H9 (cell line): ENCODE measurements at regions not wholly inside any gene's neighbourhood (a gene's known extent, or its start where the extent isn't known, plus 50 kb on each side); places are given as distances from the start of the nearest gene placed in this dataset.

Experiments
- DNase-seq: peaks from one replicate; pipeline ENCODE4 v3.0.0-alpha.2; 2017
- H2AFZ ChIP-seq: one replicate; pipeline ENCODE4 v1.6.1; 2013; ENCODE audit warnings: mild to moderate bottlenecking, low read length, control low read depth, moderate library complexity
- H2AK5ac ChIP-seq: 2 replicates; pipeline ENCODE4 v1.6.1; 2013; ENCODE audit warnings: low read length, control low read depth, mixed read lengths; ENCODE audit not compliant: insufficient read length
- H2BK120ac ChIP-seq: one replicate; pipeline ENCODE4 v1.6.1; 2013; ENCODE audit warnings: low read depth, mild to moderate bottlenecking, low read length, control low read depth, inconsistent platforms; ENCODE audit not compliant: poor library complexity, severe bottlenecking
- H2BK12ac ChIP-seq: 2 replicates; pipeline ENCODE4 v1.6.1; 2013; ENCODE audit warnings: low read length, control low read depth, mixed read lengths, low read depth; ENCODE audit not compliant: insufficient read length
- H2BK15ac ChIP-seq: 2 replicates; pipeline ENCODE4 v1.6.1; 2013; ENCODE audit warnings: low read depth, low read length, control low read depth
- H2BK20ac ChIP-seq: one replicate; pipeline ENCODE4 v1.6.1; 2013; ENCODE audit warnings: low read depth, mild to moderate bottlenecking, low read length, control low read depth, inconsistent platforms; ENCODE audit not compliant: poor library complexity, severe bottlenecking
- H2BK5ac ChIP-seq: 2 replicates; pipeline ENCODE4 v1.6.1; 2013; ENCODE audit warnings: low read length, control low read depth, mixed read lengths; ENCODE audit not compliant: insufficient read length
- H3K14ac ChIP-seq: 2 replicates; pipeline ENCODE4 v1.6.1; 2013; ENCODE audit warnings: low read length, control low read depth; ENCODE audit not compliant: insufficient read depth
- H3K18ac ChIP-seq: 2 replicates; pipeline ENCODE4 v1.6.1; 2013; ENCODE audit warnings: low read depth, mild to moderate bottlenecking, mixed read lengths, low read length, control low read depth; ENCODE audit not compliant: insufficient read length
- H3K23ac ChIP-seq: 2 replicates; pipeline ENCODE4 v1.6.1; 2013; ENCODE audit warnings: low read length, control low read depth, mixed read lengths, low read depth; ENCODE audit not compliant: insufficient read length
- H3K23me2 ChIP-seq: 2 replicates; pipeline ENCODE4 v1.6.1; 2013; ENCODE audit warnings: low read depth, mild to moderate bottlenecking, mixed read lengths, low read length, control low read depth; ENCODE audit not compliant: insufficient read length, poor library complexity, severe bottlenecking
- H3K27ac ChIP-seq: 2 replicates; pipeline ENCODE4 v1.5.1; 2013; ENCODE audit warnings: low read length, control low read depth, mixed read lengths, low read depth; ENCODE audit not compliant: insufficient read length
- H3K27me3 ChIP-seq: 2 replicates; pipeline ENCODE4 v1.6.1; 2013; ENCODE audit warnings: low read length, control low read depth, inconsistent platforms; ENCODE audit not compliant: insufficient read depth
- H3K4ac ChIP-seq: 2 replicates; pipeline ENCODE4 v1.6.1; 2013; ENCODE audit warnings: low read depth, mild to moderate bottlenecking, control low read depth, inconsistent platforms, low read length, moderate library complexity
- H3K4me1 ChIP-seq: 2 replicates; pipeline ENCODE4 v1.6.1; 2013; ENCODE audit warnings: low read length, control low read depth, inconsistent platforms; ENCODE audit not compliant: insufficient read depth
- H3K4me2 ChIP-seq: 2 replicates; pipeline ENCODE4 v1.6.1; 2013; ENCODE audit warnings: low read length, control low read depth, mixed read lengths; ENCODE audit not compliant: insufficient read length, insufficient read depth
- H3K56ac ChIP-seq: 2 replicates; pipeline ENCODE4 v1.6.1; 2013; ENCODE audit warnings: low read depth, mild to moderate bottlenecking, mixed read lengths, low read length, control low read depth; ENCODE audit not compliant: insufficient read length
- H3K79me1 ChIP-seq: 2 replicates; pipeline ENCODE4 v1.6.1; 2013; ENCODE audit warnings: low read depth, mild to moderate bottlenecking, moderate library complexity, low read length, control low read depth, inconsistent platforms; ENCODE audit not compliant: insufficient read depth, poor library complexity, severe bottlenecking
- H3K79me2 ChIP-seq: 2 replicates; pipeline ENCODE4 v1.6.1; 2013; ENCODE audit warnings: low read length, control low read depth, inconsistent platforms; ENCODE audit not compliant: insufficient read depth
- H3K9ac ChIP-seq: 2 replicates; pipeline ENCODE4 v1.6.1; 2013; ENCODE audit warnings: low read length, control low read depth, mixed read lengths; ENCODE audit not compliant: insufficient read length; ENCODE audit errors: extremely low read depth
- H3K9me3 ChIP-seq: one replicate; pipeline ENCODE4 v1.6.1; 2013; ENCODE audit warnings: low read depth, low read length, inconsistent platforms; ENCODE audit not compliant: control insufficient read depth
- H3T11ph ChIP-seq: one replicate; pipeline ENCODE4 v1.6.1; 2013; ENCODE audit warnings: mild to moderate bottlenecking, low read length, control low read depth, inconsistent platforms
- H4K20me1 ChIP-seq: one replicate; pipeline ENCODE4 v1.6.1; 2013; ENCODE audit not compliant: control insufficient read depth, insufficient read length, insufficient read depth
- H4K5ac ChIP-seq: 2 replicates; pipeline ENCODE4 v1.6.1; 2013; ENCODE audit warnings: low read depth, mild to moderate bottlenecking, mixed read lengths, low read length, control low read depth; ENCODE audit not compliant: insufficient read length
- H4K8ac ChIP-seq: replicated peaks from 2 replicates; pipeline ENCODE4 v1.6.1; 2013; ENCODE audit warnings: low read length, control low read depth, mixed read lengths, low read depth; ENCODE audit not compliant: insufficient read length
- H4K91ac ChIP-seq: 2 replicates; pipeline ENCODE4 v1.6.1; 2013; ENCODE audit warnings: low read depth, mild to moderate bottlenecking, moderate library complexity, mixed read lengths, low read length, control low read depth; ENCODE audit not compliant: insufficient read length
- H3K27ac Mint-ChIP-seq, 3 experiments: 2 replicates in 2 of 3; 3 replicates in 1 of 3; pipeline ENCODE4 v1.8.0; 2020 to 2021; ENCODE audit warnings: mixed read lengths in 3 of 3, mild to moderate bottlenecking in 1 of 3, moderate library complexity in 1 of 3
- H3K27me3 Mint-ChIP-seq: 2 replicates; pipeline ENCODE4 v1.8.0; 2021; ENCODE audit warnings: low read depth, mild to moderate bottlenecking, moderate library complexity, mixed read lengths
- H3K36me3 Mint-ChIP-seq, 3 experiments: 2 replicates in 2 of 3; 3 replicates in 1 of 3; pipeline ENCODE4 v1.8.0; 2020 to 2021; ENCODE audit warnings: low read depth in 3 of 3, mixed read lengths in 3 of 3; ENCODE audit not compliant: insufficient read depth in 1 of 3
- H3K4me1 Mint-ChIP-seq, 2 experiments: 2 replicates each; pipeline ENCODE4 v1.8.0; 2020; ENCODE audit warnings: mixed read lengths in 2 of 2
- H3K4me3 Mint-ChIP-seq, 2 experiments: 2 replicates in 1 of 2; 3 replicates in 1 of 2; pipeline ENCODE4 v1.8.0; 2020 to 2021; ENCODE audit warnings: mild to moderate bottlenecking in 2 of 2, mixed read lengths in 2 of 2, moderate library complexity in 1 of 2
- H3K9me3 Mint-ChIP-seq, 2 experiments: 2 replicates in 1 of 2; 3 replicates in 1 of 2; pipeline ENCODE4 v1.8.0; 2020; ENCODE audit warnings: mild to moderate bottlenecking in 2 of 2, mixed read lengths in 2 of 2, moderate library complexity in 1 of 2
- WGBS: extraction: QIAGEN DNeasy Blood & Tissue Kit; methylation state at CpG from one replicate; pipeline ENCODE4 v1.1.7; 2013; ENCODE audit warnings: missing lambda C conversion rate, low lambda C conversion rate, mixed read lengths; ENCODE audit not compliant: insufficient read length; ENCODE audit errors: extremely low coverage; 5-methylcytosine and 5-hydroxymethylcytosine counted together
- TF ChIP-seq, protein P1 (sequence below): fragments of 200-600 bp; sonication (generic); conservative IDR thresholded peaks from 3 replicates; pipeline ENCODE4 v1.8.0; 2021; ENCODE audit warnings: antibody characterized with exemption, mild to moderate bottlenecking

DNA sequence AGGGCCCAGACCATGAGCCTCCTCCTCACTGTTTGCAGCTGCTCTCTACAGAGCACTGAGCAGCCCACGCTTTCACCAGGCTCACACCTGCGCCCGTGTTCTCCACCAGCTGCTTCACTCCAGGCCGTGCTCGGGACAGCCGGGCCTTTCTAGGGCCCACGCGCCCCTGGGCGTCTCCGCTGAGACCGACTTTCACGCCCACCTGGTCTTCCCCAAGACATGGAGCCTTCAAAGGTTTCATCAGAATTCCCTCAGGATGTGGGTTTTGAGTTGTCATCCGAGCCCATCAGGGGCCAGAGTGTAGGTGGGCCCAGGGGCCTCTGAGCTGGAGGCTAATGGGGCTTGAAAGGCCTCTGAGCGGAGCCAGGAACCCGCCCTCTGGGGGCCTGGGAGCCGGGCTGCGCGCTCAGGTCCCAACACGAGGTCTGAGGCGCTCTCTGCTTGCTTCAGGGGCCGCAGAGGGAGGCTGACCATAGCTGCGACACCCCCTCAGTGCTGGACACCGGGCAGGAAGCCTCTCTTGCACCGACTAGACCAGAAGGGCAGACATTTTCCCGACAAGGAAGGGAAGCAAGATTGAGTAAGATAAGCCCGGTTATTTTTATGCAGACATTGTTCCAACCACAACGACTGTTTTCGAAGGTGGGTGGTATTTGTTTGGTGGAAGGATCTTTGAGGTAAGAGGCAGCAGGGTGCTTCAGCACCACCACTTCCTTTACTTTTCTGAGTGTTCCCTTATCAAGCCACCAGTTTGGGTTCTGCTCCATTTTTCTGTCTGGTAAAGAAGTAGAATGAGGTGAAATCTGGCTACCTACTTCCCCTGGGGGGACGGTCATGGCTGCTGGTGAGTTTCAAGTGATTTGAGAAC is 125.0 kb upstream of the FUT8 start:
- Histone ChIP-seq H3K23ac (no peak overlapping the region), H3K4ac (no peak overlapping the region), H3K27ac (no peak overlapping the region), H3T11ph (no peak overlapping the region), H2BK12ac (no peak overlapping the region), H4K91ac (no peak overlapping the region), H4K5ac (no peak overlapping the region), H2BK15ac (no peak overlapping the region), H3K56ac (no peak overlapping the region), H3K79me2 (no peaks in the 10 kb centered on the region), H3K4me2 (no peak overlapping the region), H3K79me1 (no peaks in the 10 kb centered on the region), H2AFZ (peak overlapping the region; percentile 49), H3K9ac (no peak overlapping the region), H3K4me1 (peaks cover 6% of the 10 kb centered on the region; the same call in 1 of the 2 replicates), H3K9me3 (no peaks in the 10 kb centered on the region), H3K27me3 (no peaks in the 10 kb centered on the region), H3K18ac (no peak overlapping the region), H2BK5ac (no peak overlapping the region), H2BK120ac (no peak overlapping the region), H2BK20ac (no peak overlapping the region), H3K23me2 (no peaks in the 10 kb centered on the region), H4K20me1 (no peaks in the 10 kb centered on the region), H3K14ac (no peak overlapping the region; the same call in 1 of the 2 replicates), H2AK5ac (no peak overlapping the region), H4K8ac (no peak overlapping the region)
- no peak overlapping the region; a peak in 1 of 5 replicates for H3K4me3 Mint-ChIP-seq
- WGBS = no CpG with 5 or more reads among the region's 29 CpGs
- H3K36me3 Mint-ChIP-seq = no peaks in the 10 kb centered on the region
- DNase-seq = peak; percentile 46
- H3K4me1 Mint-ChIP-seq = peaks cover 20 to 33% of the 10 kb centered on the region in 2 experiments
- H3K27me3 Mint-ChIP-seq = peaks cover 2% of the 10 kb centered on the region
- H3K9me3 Mint-ChIP-seq = no peaks in the 10 kb centered on the region; a peak in 2 of 5 replicates
- TF ChIP-seq, protein P1, sequence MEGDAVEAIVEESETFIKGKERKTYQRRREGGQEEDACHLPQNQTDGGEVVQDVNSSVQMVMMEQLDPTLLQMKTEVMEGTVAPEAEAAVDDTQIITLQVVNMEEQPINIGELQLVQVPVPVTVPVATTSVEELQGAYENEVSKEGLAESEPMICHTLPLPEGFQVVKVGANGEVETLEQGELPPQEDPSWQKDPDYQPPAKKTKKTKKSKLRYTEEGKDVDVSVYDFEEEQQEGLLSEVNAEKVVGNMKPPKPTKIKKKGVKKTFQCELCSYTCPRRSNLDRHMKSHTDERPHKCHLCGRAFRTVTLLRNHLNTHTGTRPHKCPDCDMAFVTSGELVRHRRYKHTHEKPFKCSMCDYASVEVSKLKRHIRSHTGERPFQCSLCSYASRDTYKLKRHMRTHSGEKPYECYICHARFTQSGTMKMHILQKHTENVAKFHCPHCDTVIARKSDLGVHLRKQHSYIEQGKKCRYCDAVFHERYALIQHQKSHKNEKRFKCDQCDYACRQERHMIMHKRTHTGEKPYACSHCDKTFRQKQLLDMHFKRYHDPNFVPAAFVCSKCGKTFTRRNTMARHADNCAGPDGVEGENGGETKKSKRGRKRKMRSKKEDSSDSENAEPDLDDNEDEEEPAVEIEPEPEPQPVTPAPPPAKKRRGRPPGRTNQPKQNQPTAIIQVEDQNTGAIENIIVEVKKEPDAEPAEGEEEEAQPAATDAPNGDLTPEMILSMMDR = no peak
- peak overlapping the region in 1 of 3 experiments; percentile 46; a peak in 3 of 7 replicates for H3K27ac Mint-ChIP-seq
